ENCODE measurements at regions not wholly inside any gene's neighbourhood (a gene's known extent, or its start where the extent isn't known, plus 50 kb on each side); places are given as distances from the start of the nearest gene placed in this dataset.

- TF ChIP-seq CTCF (IDR thresholded peaks at IDR 0.05): no peak
- no peak for TF ChIP-seq POLR2A (IDR thresholded peaks at IDR 0.05)
- no peak for TF ChIP-seq EP300 (IDR thresholded peaks at IDR 0.05)
Observed at GRCh38 chr18:40707797-40708196, 1247.2 kb upstream of the PIK3C3 start.

All from sigmoid colon (tissue), 4 donors.